Right lobe of liver (tissue), 4 donors: ENCODE measurements at regions not wholly inside any gene's neighbourhood (a gene's known extent, or its start where the extent isn't known, plus 50 kb on each side); places are given as distances from the start of the nearest gene placed in this dataset.

Experiments
- POLR2A ChIP-seq: fragments of 450-650 bp; IDR thresholded peaks from one replicate; pipeline ENCODE4 v1.6.1; 2017; ENCODE audit warnings: antibody characterized with exemption, mild to moderate bottlenecking
- TF ChIP-seq, protein P1 (sequence below), 4 donors: fragments of 200-600 bp in 3 of 4; fragments of 450-650 bp in 1 of 4; IDR thresholded peaks; one replicate each; pipeline versions ENCODE4 v1.5.1 to v1.8.0; 2016 to 2022; ENCODE audit warnings: antibody characterized with exemption in 4 of 4, mild to moderate bottlenecking in 2 of 4
- donor health status: DM: no; HTN: no; CAD: no.
- donor health status: DM: no; HTN: no; CAD: no.
- donor health status: DM: no; HTN: yes; CAD: no.

DNA sequence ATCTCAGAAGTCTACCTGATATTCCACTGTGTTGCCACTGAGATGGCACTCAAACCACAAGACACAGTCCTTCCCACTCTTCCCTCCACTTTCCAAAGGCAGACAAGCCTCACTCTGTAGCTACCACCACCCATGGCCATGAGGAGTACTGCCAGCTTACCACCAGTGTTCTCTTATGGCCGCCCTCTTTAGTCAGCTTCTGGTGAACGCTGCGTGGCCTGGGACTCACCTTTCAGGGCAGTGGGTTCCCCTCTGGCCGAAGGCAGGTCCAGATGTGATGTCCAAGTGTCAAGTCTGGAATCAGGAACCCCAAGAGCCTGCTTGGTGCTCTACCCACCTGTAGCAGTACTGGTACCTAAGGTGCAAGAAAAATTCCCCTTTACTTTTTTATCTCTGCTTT lies 580.8 kb downstream of the LRRIQ3 start:
- no peak for TF ChIP-seq POLR2A
- TF ChIP-seq, protein P1, sequence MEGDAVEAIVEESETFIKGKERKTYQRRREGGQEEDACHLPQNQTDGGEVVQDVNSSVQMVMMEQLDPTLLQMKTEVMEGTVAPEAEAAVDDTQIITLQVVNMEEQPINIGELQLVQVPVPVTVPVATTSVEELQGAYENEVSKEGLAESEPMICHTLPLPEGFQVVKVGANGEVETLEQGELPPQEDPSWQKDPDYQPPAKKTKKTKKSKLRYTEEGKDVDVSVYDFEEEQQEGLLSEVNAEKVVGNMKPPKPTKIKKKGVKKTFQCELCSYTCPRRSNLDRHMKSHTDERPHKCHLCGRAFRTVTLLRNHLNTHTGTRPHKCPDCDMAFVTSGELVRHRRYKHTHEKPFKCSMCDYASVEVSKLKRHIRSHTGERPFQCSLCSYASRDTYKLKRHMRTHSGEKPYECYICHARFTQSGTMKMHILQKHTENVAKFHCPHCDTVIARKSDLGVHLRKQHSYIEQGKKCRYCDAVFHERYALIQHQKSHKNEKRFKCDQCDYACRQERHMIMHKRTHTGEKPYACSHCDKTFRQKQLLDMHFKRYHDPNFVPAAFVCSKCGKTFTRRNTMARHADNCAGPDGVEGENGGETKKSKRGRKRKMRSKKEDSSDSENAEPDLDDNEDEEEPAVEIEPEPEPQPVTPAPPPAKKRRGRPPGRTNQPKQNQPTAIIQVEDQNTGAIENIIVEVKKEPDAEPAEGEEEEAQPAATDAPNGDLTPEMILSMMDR (IDR thresholded peaks at IDR 0.05): no peak
